Prostate gland (tissue), 2 donors: ENCODE measurements at regions not wholly inside any gene's neighbourhood (a gene's known extent, or its start where the extent isn't known, plus 50 kb on each side); places are given as distances from the start of the nearest gene placed in this dataset.

Experiments used
- DNase-seq: peaks from one replicate; pipeline ENCODE4 v3.0.0-alpha.2; 2019; ENCODE audit warnings: low spot score
- H3K27ac ChIP-seq, 2 donors: fragments of 200-600 bp; sonication (generic); 2 replicates each; pipeline ENCODE4 v1.5.1; 2017 to 2019
- H3K27me3 ChIP-seq: fragments of 200-600 bp; sonication (generic); replicated peaks from 2 replicates; pipeline ENCODE4 v1.5.1; 2019; ENCODE audit not compliant: insufficient read depth
- H3K36me3 ChIP-seq, 2 donors: fragments of 200-600 bp; sonication (generic); 1 replicate in 1 of 2; 2 replicates in 1 of 2; pipeline versions ENCODE4 v1.5.1 to v1.8.1; 2017 to 2019
- H3K4me1 ChIP-seq: fragments of 200-600 bp; sonication (generic); replicated peaks from 2 replicates; pipeline ENCODE4 v1.5.1; 2019
- H3K4me3 ChIP-seq, 2 donors: fragments of 200-600 bp; sonication (generic); 2 replicates each; pipeline ENCODE4 v1.5.1; 2017 to 2019
- H3K9me3 ChIP-seq: fragments of 200-600 bp; sonication (generic); 2 replicates; pipeline ENCODE4 v1.5.1; 2017
- CTCF ChIP-seq, 4 experiments: fragments of 200-600 bp in 2 of 4; fragments of 450-650 bp in 2 of 4; sonication (generic) in 2 of 4; IDR thresholded peaks; 1 replicate in 3 of 4; 2 replicates in 1 of 4; pipeline ENCODE4 v1.5.1; 2016 to 2019; ENCODE audit warnings: antibody characterized with exemption in 4 of 4, mild to moderate bottlenecking in 2 of 4, moderate library complexity in 2 of 4
- POLR2A ChIP-seq: fragments of 450-650 bp; IDR thresholded peaks from one replicate; pipeline ENCODE4 v1.6.1; 2016; ENCODE audit warnings: antibody characterized with exemption, mild to moderate bottlenecking
- POLR2AphosphoS5 ChIP-seq: sonication (generic); formaldehyde crosslinking; IDR thresholded peaks from one replicate; pipeline ENCODE4 v1.6.1; 2017; ENCODE audit warnings: antibody characterized with exemption
- WGBS: methylation state at CpG from one replicate; pipeline ENCODE4 v1.1.5; 2018; 5-methylcytosine and 5-hydroxymethylcytosine counted together
- intact Hi-C: fragments of 100-400 bp; cut with DNase I; formaldehyde crosslinking; loops from one replicate; pipeline ENCODE4 v1.14.2; 2022

- WGBS: 41% methylated on average over 15 of the region's 15 CpGs
- no peaks in the 10 kb centered on the region for H3K36me3 ChIP-seq
- no peak overlapping the region for H3K4me3 ChIP-seq
- no peak for DNase-seq
- no peak overlapping the region for H3K27ac ChIP-seq
- intact Hi-C loops: no loop called here
- H3K27me3 ChIP-seq: no peaks in the 10 kb centered on the region
- H3K9me3 ChIP-seq: no peaks in the 10 kb centered on the region
- TF ChIP-seq POLR2AphosphoS5 (no peak), CTCF (IDR thresholded peaks at IDR 0.05) (no peak), POLR2A (no peak)
- H3K4me1 ChIP-seq: no peaks in the 10 kb centered on the region
These were observed 189.2 kb upstream of the PODXL start for GRCh38 chr7:131745390-131746248.

GRCh38 chr7:131741446-131741845 is 185.0 kb upstream of the PODXL start:
- 66% methylated on average over 4 of the region's 4 CpGs for WGBS
- Histone ChIP-seq H3K4me1 (no peaks in the 10 kb centered on the region), H3K36me3 (no peaks in the 10 kb centered on the region), H3K27ac (no peak overlapping the region), H3K4me3 (no peak overlapping the region), H3K27me3 (no peaks in the 10 kb centered on the region), H3K9me3 (no peaks in the 10 kb centered on the region)
- TF ChIP-seq POLR2A (no peak), POLR2AphosphoS5 (no peak), CTCF (IDR thresholded peaks at IDR 0.05) (no peak)
- intact Hi-C loops: no loop called here
- DNase-seq: no peak

- WGBS: 66% methylated on average over 25 of the region's 25 CpGs
- TF ChIP-seq POLR2A: no peak
- TF ChIP-seq POLR2AphosphoS5: no peak
- TF ChIP-seq CTCF (IDR thresholded peaks at IDR 0.05): no peak
- no peak for DNase-seq
- no peak overlapping the region for H3K27ac ChIP-seq
- no peaks in the 10 kb centered on the region for H3K36me3 ChIP-seq
- intact Hi-C loops: no loop called here
- H3K4me1 ChIP-seq: no peaks in the 10 kb centered on the region
- H3K9me3 ChIP-seq: no peaks in the 10 kb centered on the region
- no peak overlapping the region for H3K4me3 ChIP-seq
- H3K27me3 ChIP-seq: no peaks in the 10 kb centered on the region
These were observed 181.5 kb upstream of the PODXL start for GRCh38 chr7:131737746-131738465.

GRCh38 chr7:131735101-131735500 is 178.7 kb upstream of the PODXL start:
- no peaks in the 10 kb centered on the region for H3K9me3 ChIP-seq
- 6% methylated on average over 5 of the region's 5 CpGs for WGBS
- TF ChIP-seq POLR2A (no peak), CTCF (IDR thresholded peaks at IDR 0.05) (no peak), POLR2AphosphoS5 (no peak)
- no peaks in the 10 kb centered on the region for H3K36me3 ChIP-seq
- no peaks in the 10 kb centered on the region for H3K27me3 ChIP-seq
- DNase-seq: no peak
- H3K27ac ChIP-seq: no peak overlapping the region
- no peak overlapping the region for H3K4me3 ChIP-seq
- H3K4me1 ChIP-seq: no peaks in the 10 kb centered on the region
- intact Hi-C loops: no loop called here
